HG03064 (cell line): ENCODE measurements at regions not wholly inside any gene's neighbourhood (a gene's known extent, or its start where the extent isn't known, plus 50 kb on each side); places are given as distances from the start of the nearest gene placed in this dataset.

ENCODE experiments used
- ATAC-seq: cut with Tn5 transposase; IDR thresholded peaks from one replicate; pipeline ENCODE4 v1.9.1; 2021; ENCODE audit warnings: low read depth; ENCODE audit not compliant: unreplicated experiment

- no peak for ATAC-seq
These were observed 143.7 kb upstream of the CDH5 start for GRCh38 chr16:66222756-66223155.

- no peak for ATAC-seq
These were observed 145.8 kb upstream of the CDH5 start for GRCh38 chr16:66220702-66221101.

- no peak for ATAC-seq
These were observed 147.0 kb upstream of the CDH5 start for GRCh38 chr16:66219491-66219890.

- no peak for ATAC-seq
These were observed 154.1 kb upstream of the CDH5 start for GRCh38 chr16:66212428-66212827.

- no peak for ATAC-seq
These were observed 154.8 kb upstream of the CDH5 start for GRCh38 chr16:66211651-66212050.

GRCh38 chr16:66207883-66208265, 158.6 kb upstream of the CDH5 start:
- ATAC-seq, result no peak

GRCh38 chr16:66207139-66207882, 159.2 kb upstream of the CDH5 start:
- ATAC-seq, result no peak

GRCh38 chr16:66206363-66206762, 160.1 kb upstream of the CDH5 start:
- no peak for ATAC-seq

GRCh38 chr16:66205287-66206231, 160.9 kb upstream of the CDH5 start:
- no peak for ATAC-seq

GRCh38 chr16:66204756-66205155, 161.7 kb upstream of the CDH5 start:
- ATAC-seq, result no peak

- no peak for ATAC-seq
These were observed 163.0 kb upstream of the CDH5 start for GRCh38 chr16:66203476-66203875.

GRCh38 chr16:66199189-66199588, 167.3 kb upstream of the CDH5 start:
- no peak for ATAC-seq

GRCh38 chr16:66198641-66199040, 167.8 kb upstream of the CDH5 start:
- ATAC-seq, result no peak

- no peak for ATAC-seq
These were observed 168.7 kb upstream of the CDH5 start for GRCh38 chr16:66197668-66198278.

GRCh38 chr16:66196770-66197169, 169.7 kb upstream of the CDH5 start:
- no peak for ATAC-seq

- ATAC-seq, result no peak
These were observed 171.6 kb upstream of the CDH5 start for GRCh38 chr16:66194866-66195265.

GRCh38 chr16:66193543-66194229, 172.8 kb upstream of the CDH5 start:
- ATAC-seq, result no peak

- ATAC-seq, result no peak
These were observed 176.1 kb upstream of the CDH5 start for GRCh38 chr16:66190411-66190810.

- no peak for ATAC-seq
These were observed 176.5 kb upstream of the CDH5 start for GRCh38 chr16:66189951-66190350.

- no peak for ATAC-seq
These were observed 177.4 kb upstream of the CDH5 start for GRCh38 chr16:66188917-66189725.
